HEK293T (cell line): ENCODE measurements at regions not wholly inside any gene's neighbourhood (a gene's known extent, or its start where the extent isn't known, plus 50 kb on each side); places are given as distances from the start of the nearest gene placed in this dataset.

Experiments used
- CTCF ChIA-PET: fragments of 350-600 bp; formaldehyde crosslinking; extraction: SDS; loops from one replicate; lab custom pipeline; 2021; ENCODE audit warnings: antibody characterized with exemption, inconsistent platforms; lab: Yijun Ruan, JAX
- POLR2A ChIA-PET: fragments of 350-600 bp; formaldehyde crosslinking; extraction: SDS; loops from one replicate; lab custom pipeline; 2020; ENCODE audit warnings: antibody characterized with exemption, inconsistent platforms; lab: Yijun Ruan, JAX
- DNase-seq: peaks from one replicate; pipeline ENCODE4 v3.0.0; 2012; ENCODE audit warnings: mixed read lengths; ENCODE audit errors: extremely low spot score
- ARNT ChIP-seq: fragments of 450-650 bp; IDR thresholded peaks from 2 replicates; pipeline ENCODE4 v1.6.1; 2017; ENCODE audit warnings: mild to moderate bottlenecking
- BHLHE40 ChIP-seq: fragments of 450-650 bp; IDR thresholded peaks from 2 replicates; pipeline ENCODE4 v1.6.1; 2016; ENCODE audit warnings: mild to moderate bottlenecking, moderate library complexity, borderline replicate concordance
- CTBP1 ChIP-seq: fragments of 450-650 bp; IDR thresholded peaks from 2 replicates; pipeline ENCODE4 v1.6.1; 2016; ENCODE audit warnings: borderline replicate concordance
- ELF4 ChIP-seq: fragments of 450-650 bp; IDR thresholded peaks from 2 replicates; pipeline ENCODE4 v1.6.1; 2017; ENCODE audit warnings: antibody characterized with exemption
- FOXA1 ChIP-seq: fragments of 450-650 bp; IDR thresholded peaks from 2 replicates; pipeline ENCODE4 v1.6.1; 2016; ENCODE audit warnings: mild to moderate bottlenecking
- FOXK2 ChIP-seq: fragments of 450-650 bp; IDR thresholded peaks from 2 replicates; pipeline ENCODE4 v1.6.1; 2016; ENCODE audit warnings: mild to moderate bottlenecking
- FOXM1 ChIP-seq: fragments of 450-650 bp; IDR thresholded peaks from 2 replicates; pipeline ENCODE4 v1.6.1; 2017; ENCODE audit warnings: mild to moderate bottlenecking, borderline replicate concordance
- HDGF ChIP-seq: fragments of 450-650 bp; IDR thresholded peaks from 2 replicates; pipeline ENCODE4 v1.6.1; 2017; ENCODE audit warnings: antibody characterized with exemption, borderline replicate concordance
- L3MBTL2 ChIP-seq: fragments of 450-650 bp; conservative IDR thresholded peaks from 2 replicates; pipeline ENCODE4 v1.6.1; 2016; ENCODE audit warnings: mild to moderate bottlenecking
- LEF1 ChIP-seq: fragments of 450-650 bp; IDR thresholded peaks from 2 replicates; pipeline ENCODE4 v1.6.1; 2017; ENCODE audit warnings: mild to moderate bottlenecking, borderline replicate concordance
- NFRKB ChIP-seq: fragments of 450-650 bp; IDR thresholded peaks from 2 replicates; pipeline ENCODE4 v1.6.1; 2016; ENCODE audit warnings: mild to moderate bottlenecking, moderate library complexity
- SP1 ChIP-seq: fragments of 450-650 bp; IDR thresholded peaks from 2 replicates; pipeline ENCODE4 v1.6.1; 2017
- SUZ12 ChIP-seq: fragments of 450-650 bp; IDR thresholded peaks from 2 replicates; pipeline ENCODE4 v1.6.1; 2016; ENCODE audit warnings: mild to moderate bottlenecking
- TARDBP ChIP-seq: fragments of 450-650 bp; IDR thresholded peaks from 2 replicates; pipeline ENCODE4 v1.6.1; 2016
- ZNF384 ChIP-seq: fragments of 450-650 bp; IDR thresholded peaks from 2 replicates; pipeline ENCODE4 v1.6.1; 2016
- TF ChIP-seq, protein P1 (sequence below): fragments of 450-650 bp; IDR thresholded peaks from 2 replicates; pipeline ENCODE4 v1.6.1; 2016

- no peak for DNase-seq
- CTCF ChIA-PET = no interaction called here
- POLR2A ChIA-PET = no interaction called here
- TF ChIP-seq L3MBTL2 = no peak
- no peak for TF ChIP-seq FOXK2
- no peak for TF ChIP-seq NFRKB
- TF ChIP-seq ELF4 = no peak
- no peak for TF ChIP-seq LEF1
- no peak for TF ChIP-seq BHLHE40
- no peak for TF ChIP-seq FOXM1
- TF ChIP-seq TARDBP = no peak
- no peak for TF ChIP-seq CTBP1
- no peak for TF ChIP-seq SP1
Observed at GRCh38 chr3:34807611-34808010, 831.7 kb upstream of the ARPP21 start.

- no peak for DNase-seq
- ChIA-PET CTCF (interaction anchor here (0.7 kb wide), 1 partner anchor 861 kb away, joined by 3 read pairs; no protein-coding TSS in a partner anchor), POLR2A (no interaction called here)
- TF ChIP-seq ZNF384 (no peak), HDGF (no peak), BHLHE40 (no peak), ELF4 (no peak)
Observed at GRCh38 chr3:34808287-34808686, 831.0 kb upstream of the ARPP21 start.

DNA sequence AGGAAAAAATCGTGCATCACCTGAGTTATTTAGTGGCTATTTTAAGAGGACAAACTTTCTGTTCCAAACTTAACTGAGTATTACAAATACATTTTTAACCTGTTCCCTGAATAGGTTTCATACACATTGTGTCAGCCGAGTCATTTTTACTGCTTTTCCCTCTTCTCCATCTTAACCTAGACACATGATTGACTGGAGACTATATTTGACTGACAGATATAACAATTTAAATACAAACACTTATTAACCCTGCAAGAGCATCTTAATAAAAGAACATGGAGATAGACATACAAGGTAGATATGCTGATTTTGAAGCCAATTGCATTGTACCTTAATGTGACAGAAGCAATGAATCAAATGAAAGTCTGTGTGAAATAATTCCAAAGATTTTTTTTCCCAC, 810.5 kb upstream of the ARPP21 start:
- no peak for DNase-seq
- CTCF ChIA-PET = no interaction called here
- no peak for TF ChIP-seq BHLHE40
- TF ChIP-seq FOXA1 = no peak
- no peak for TF ChIP-seq SP1
- no peak for TF ChIP-seq FOXM1
- TF ChIP-seq NFRKB = no peak
- no peak for TF ChIP-seq L3MBTL2
- no peak for TF ChIP-seq ARNT
- no peak for TF ChIP-seq ZNF384
- no peak for TF ChIP-seq ELF4
- no peak for TF ChIP-seq SUZ12
- TF ChIP-seq CTBP1 = no peak
- TF ChIP-seq HDGF = no peak
- TF ChIP-seq FOXK2 = no peak
- TF ChIP-seq LEF1 = no peak
- TF ChIP-seq TARDBP = no peak
- TF ChIP-seq, protein P1, sequence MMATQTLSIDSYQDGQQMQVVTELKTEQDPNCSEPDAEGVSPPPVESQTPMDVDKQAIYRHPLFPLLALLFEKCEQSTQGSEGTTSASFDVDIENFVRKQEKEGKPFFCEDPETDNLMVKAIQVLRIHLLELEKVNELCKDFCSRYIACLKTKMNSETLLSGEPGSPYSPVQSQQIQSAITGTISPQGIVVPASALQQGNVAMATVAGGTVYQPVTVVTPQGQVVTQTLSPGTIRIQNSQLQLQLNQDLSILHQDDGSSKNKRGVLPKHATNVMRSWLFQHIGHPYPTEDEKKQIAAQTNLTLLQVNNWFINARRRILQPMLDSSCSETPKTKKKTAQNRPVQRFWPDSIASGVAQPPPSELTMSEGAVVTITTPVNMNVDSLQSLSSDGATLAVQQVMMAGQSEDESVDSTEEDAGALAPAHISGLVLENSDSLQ = no peak
- POLR2A ChIA-PET = no interaction called here

GRCh38 chr3:34832865-34833508, 806.3 kb upstream of the ARPP21 start:
- CTCF ChIA-PET = no interaction called here
- POLR2A ChIA-PET = no interaction called here
- no peak for DNase-seq
- TF ChIP-seq L3MBTL2 (no peak), TARDBP (no peak), HDGF (no peak), SP1 (no peak), FOXK2 (no peak), ZNF384 (no peak), FOXA1 (no peak), BHLHE40 (no peak), CTBP1 (no peak), ELF4 (no peak)
- TF ChIP-seq, protein P1 = no peak

DNA sequence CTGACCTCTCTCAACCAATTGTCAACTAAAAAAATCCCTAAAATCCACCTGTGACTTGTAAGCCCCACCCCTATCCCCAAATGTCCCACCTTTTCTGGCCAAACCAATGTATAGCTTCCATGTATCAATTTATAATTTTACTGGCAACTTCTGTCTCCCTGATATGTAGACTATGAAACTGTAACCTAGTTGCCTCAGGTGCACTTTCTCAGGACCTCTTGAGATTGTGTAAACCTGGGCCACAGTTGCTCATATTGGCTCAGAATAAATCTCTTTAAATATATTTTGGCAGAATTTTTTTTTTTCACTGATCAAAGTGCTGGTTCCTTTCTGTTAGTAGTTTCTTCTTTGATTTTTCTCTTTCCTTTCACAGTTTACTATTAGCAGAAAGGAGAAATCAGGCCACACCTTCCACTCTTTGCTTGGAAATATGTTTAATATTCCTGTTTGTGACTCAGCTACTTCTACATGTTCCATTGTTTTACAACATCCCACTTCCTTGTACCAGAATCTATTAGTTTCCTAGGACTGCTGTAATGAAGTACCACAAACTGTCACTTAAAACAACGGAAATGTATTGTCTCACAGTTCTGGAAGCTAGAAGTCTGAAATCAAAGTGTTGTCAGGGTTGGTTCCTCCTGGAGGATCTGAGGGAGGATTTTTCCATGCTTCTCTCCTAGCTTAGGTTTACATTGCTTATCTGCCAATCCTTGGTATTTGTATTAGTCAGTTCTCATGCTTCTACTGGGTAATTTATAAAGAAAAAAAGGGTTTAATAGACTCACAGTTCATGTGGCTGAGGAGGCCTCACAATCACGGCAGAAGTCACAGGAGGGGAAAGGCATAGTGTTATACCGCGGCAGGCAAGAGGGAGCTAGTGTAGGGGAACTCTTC, 801.2 kb upstream of the ARPP21 start:
- ChIA-PET POLR2A (no interaction called here), CTCF (no interaction called here)
- no peak for DNase-seq
- no peak for TF ChIP-seq FOXA1
- TF ChIP-seq TARDBP = no peak
- TF ChIP-seq L3MBTL2 = no peak
- no peak for TF ChIP-seq SP1
- no peak for TF ChIP-seq LEF1
- no peak for TF ChIP-seq FOXK2
- no peak for TF ChIP-seq BHLHE40
- no peak for TF ChIP-seq CTBP1
- TF ChIP-seq, protein P1 = no peak
- TF ChIP-seq FOXM1 = no peak
- TF ChIP-seq ZNF384 = no peak
- no peak for TF ChIP-seq HDGF
- no peak for TF ChIP-seq SUZ12
- no peak for TF ChIP-seq ARNT
